PC-9 (cell line): ENCODE measurements at regions not wholly inside any gene's neighbourhood (a gene's known extent, or its start where the extent isn't known, plus 50 kb on each side); places are given as distances from the start of the nearest gene placed in this dataset.
"Not testable (repeated sequence)": the region's sequence is repeated elsewhere in the genome, so short reads cannot be mapped to it uniquely, and the experiment has no call there.

Experiments used
- BruUV-seq: library from RNA; stranded (reverse); fragments of 400-500 nt; replicated peaks from 2 replicates; lab custom pipeline; 2021; lab: Mats Ljungman, UMichigan
- CTCF ChIA-PET: fragments of 300-600 bp; sonication (Branson Sonifier 250); formaldehyde crosslinking; loops from one replicate; lab custom pipeline; 2022; ENCODE audit warnings: antibody characterized with exemption; lab: Charles Lee
- POLR2A ChIA-PET: fragments of 300-600 bp; sonication (Branson Sonifier 250); formaldehyde crosslinking; loops from one replicate; lab custom pipeline; 2022; ENCODE audit warnings: antibody characterized with exemption; ENCODE audit not compliant: unreplicated experiment; lab: Charles Lee
- DNase-seq, 2 experiments: peaks; one replicate each; pipeline versions ENCODE4 v3.0.0 to v3.0.0-alpha.2; 2015 to 2022; ENCODE audit warnings: mixed read lengths in 1 of 2
- H2AFZ ChIP-seq: fragments of 200-600 bp; sonication (generic); 2 replicates; pipeline ENCODE4 v1.8.1; 2017; ENCODE audit warnings: antibody characterized with exemption
- H3F3A ChIP-seq: fragments of 200-600 bp; sonication (generic); 2 replicates; pipeline ENCODE4 v1.8.1; 2017; ENCODE audit warnings: antibody characterized with exemption, mild to moderate bottlenecking, low read depth; ENCODE audit not compliant: insufficient read depth
- H3K27ac ChIP-seq: fragments of 200-600 bp; sonication (generic); 2 replicates; pipeline ENCODE4 v1.6.1; 2016; ENCODE audit warnings: mixed run types
- H3K27me3 ChIP-seq: fragments of 200-600 bp; sonication (generic); 2 replicates; pipeline ENCODE4 v1.6.1; 2016; ENCODE audit warnings: low read depth, mixed run types; ENCODE audit not compliant: insufficient read depth
- H3K36me3 ChIP-seq: fragments of 200-600 bp; sonication (generic); 2 replicates; pipeline ENCODE4 v1.6.1; 2016; ENCODE audit warnings: low read depth, mixed run types
- H3K4me1 ChIP-seq: fragments of 200-600 bp; sonication (generic); replicated peaks from 2 replicates; pipeline ENCODE4 v1.6.1; 2016; ENCODE audit warnings: mixed run types; ENCODE audit not compliant: insufficient read depth
- H3K4me2 ChIP-seq: fragments of 200-600 bp; sonication (generic); 2 replicates; pipeline ENCODE4 v1.6.1; 2017; ENCODE audit warnings: mixed run types
- H3K4me3 ChIP-seq: fragments of 200-600 bp; sonication (generic); 2 replicates; pipeline ENCODE4 v1.6.1; 2016; ENCODE audit warnings: mixed run types
- H3K79me2 ChIP-seq: fragments of 200-600 bp; sonication (generic); 2 replicates; pipeline ENCODE4 v1.6.1; 2017; ENCODE audit warnings: low read depth, mixed run types
- H3K9me2 ChIP-seq: fragments of 200-600 bp; sonication (generic); 2 replicates; pipeline ENCODE4 v1.8.1; 2017; ENCODE audit warnings: mild to moderate bottlenecking; ENCODE audit not compliant: insufficient read depth
- H3K9me3 ChIP-seq: fragments of 200-600 bp; sonication (generic); 2 replicates; pipeline ENCODE4 v1.8.1; 2016; ENCODE audit warnings: low read depth; ENCODE audit not compliant: insufficient read depth
- H4K20me1 ChIP-seq: fragments of 200-600 bp; sonication (generic); 2 replicates; pipeline ENCODE4 v1.8.1; 2017; ENCODE audit not compliant: insufficient read depth
- CTCF ChIP-seq: fragments of 200-600 bp; sonication (generic); conservative IDR thresholded peaks from 2 replicates; pipeline ENCODE4 v1.6.1; 2017; ENCODE audit warnings: mixed run types, antibody characterized with exemption, mild to moderate bottlenecking, moderate library complexity
- EZH2 ChIP-seq: fragments of 200-600 bp; sonication (generic); IDR thresholded peaks from 2 replicates; pipeline ENCODE4 v1.8.0; 2017; ENCODE audit warnings: antibody characterized with exemption, low read depth
- intact Hi-C: fragments of 100-400 bp; cut with micrococcal nuclease; formaldehyde crosslinking; loops from one replicate; pipeline ENCODE4 v1.10.0; 2022; ENCODE audit not compliant: unreplicated experiment

GRCh38 chr22:22374579-22374978, 130.0 kb downstream of the VPREB1 start:
- no peaks in the 10 kb centered on the region for H3K4me1 ChIP-seq
- ChIA-PET POLR2A (no interaction called here), CTCF (no interaction called here)
- TF ChIP-seq CTCF (no peak), EZH2 (no peak)
- no peak overlapping the region for H3K27ac ChIP-seq
- no peaks in the 10 kb centered on the region for H3K9me2 ChIP-seq
- no peaks in the 10 kb centered on the region for H3F3A ChIP-seq
- no peaks in the 10 kb centered on the region for H3K79me2 ChIP-seq
- no peaks in the 10 kb centered on the region for H3K9me3 ChIP-seq
- H3K4me3 ChIP-seq = no peak overlapping the region
- H3K4me2 ChIP-seq = no peak overlapping the region
- intact Hi-C loops = loop anchor here (2.0 kb wide), 1 partner anchor 22 kb away; no protein-coding TSS in a partner anchor
- DNase-seq = no peak
- no peaks in the 10 kb centered on the region for H4K20me1 ChIP-seq
- peaks cover 38% of the 10 kb centered on the region for H3K27me3 ChIP-seq
- H3K36me3 ChIP-seq = no peaks in the 10 kb centered on the region
- BruUV-seq = no TSS peak
- H2AFZ ChIP-seq = no peak overlapping the region

- no peak for DNase-seq
- no peak overlapping the region for H2AFZ ChIP-seq
- intact Hi-C loops = loop anchor here (2.0 kb wide), 1 partner anchor 23 kb away; no protein-coding TSS in a partner anchor
- H3K27me3 ChIP-seq = peaks cover 46% of the 10 kb centered on the region
- TF ChIP-seq EZH2 (no peak), CTCF (no peak)
- H3K9me2 ChIP-seq = no peaks in the 10 kb centered on the region
- no peaks in the 10 kb centered on the region for H4K20me1 ChIP-seq
- H3K27ac ChIP-seq = no peak overlapping the region
- POLR2A ChIA-PET = no interaction called here
- no peaks in the 10 kb centered on the region for H3F3A ChIP-seq
- CTCF ChIA-PET = interaction anchor here (0.6 kb wide), 1 partner anchor 184 kb away, joined by 5 read pairs; no protein-coding TSS in a partner anchor
- no peaks in the 10 kb centered on the region for H3K4me1 ChIP-seq
- no TSS peak for BruUV-seq
- no peaks in the 10 kb centered on the region for H3K79me2 ChIP-seq
- H3K36me3 ChIP-seq = no peaks in the 10 kb centered on the region
- H3K4me3 ChIP-seq = no peak overlapping the region
- no peak overlapping the region for H3K4me2 ChIP-seq
- no peaks in the 10 kb centered on the region for H3K9me3 ChIP-seq
These were observed 131.2 kb downstream of the VPREB1 start for GRCh38 chr22:22375576-22376351.

GRCh38 chr22:22376352-22376706, 131.7 kb downstream of the VPREB1 start:
- H4K20me1 ChIP-seq = no peaks in the 10 kb centered on the region
- no peak overlapping the region for H2AFZ ChIP-seq
- no peak for DNase-seq
- no peaks in the 10 kb centered on the region for H3K9me2 ChIP-seq
- no peak overlapping the region for H3K4me2 ChIP-seq
- ChIA-PET POLR2A (no interaction called here), CTCF (no interaction called here)
- intact Hi-C loops = no loop called here
- no peaks in the 10 kb centered on the region for H3K4me1 ChIP-seq
- no peaks in the 10 kb centered on the region for H3K79me2 ChIP-seq
- TF ChIP-seq CTCF = no peak
- TF ChIP-seq EZH2 = no peak
- H3K9me3 ChIP-seq = no peaks in the 10 kb centered on the region
- H3F3A ChIP-seq = no peaks in the 10 kb centered on the region
- no peaks in the 10 kb centered on the region for H3K36me3 ChIP-seq
- no peak overlapping the region for H3K27ac ChIP-seq
- BruUV-seq = no TSS peak
- peaks cover 47% of the 10 kb centered on the region for H3K27me3 ChIP-seq
- no peak overlapping the region for H3K4me3 ChIP-seq

GRCh38 chr22:22376884-22377283, 131.7 kb downstream of the ZNF280B start:
- POLR2A ChIA-PET, H3K36me3 ChIP-seq, DNase-seq, CTCF ChIA-PET, H3K4me1 ChIP-seq, H4K20me1 ChIP-seq, H2AFZ ChIP-seq, H3K9me2 ChIP-seq, H3F3A ChIP-seq, H3K79me2 ChIP-seq, intact Hi-C loops, H3K4me2 ChIP-seq, H3K4me3 ChIP-seq, H3K27ac ChIP-seq, BruUV-seq, H3K9me3 ChIP-seq: not testable (repeated sequence)
- H3K27me3 ChIP-seq = peaks cover 52% of the 10 kb centered on the region
